ENCODE measurements at regions not wholly inside any gene's neighbourhood (a gene's known extent, or its start where the extent isn't known, plus 50 kb on each side); places are given as distances from the start of the nearest gene placed in this dataset.

DNA sequence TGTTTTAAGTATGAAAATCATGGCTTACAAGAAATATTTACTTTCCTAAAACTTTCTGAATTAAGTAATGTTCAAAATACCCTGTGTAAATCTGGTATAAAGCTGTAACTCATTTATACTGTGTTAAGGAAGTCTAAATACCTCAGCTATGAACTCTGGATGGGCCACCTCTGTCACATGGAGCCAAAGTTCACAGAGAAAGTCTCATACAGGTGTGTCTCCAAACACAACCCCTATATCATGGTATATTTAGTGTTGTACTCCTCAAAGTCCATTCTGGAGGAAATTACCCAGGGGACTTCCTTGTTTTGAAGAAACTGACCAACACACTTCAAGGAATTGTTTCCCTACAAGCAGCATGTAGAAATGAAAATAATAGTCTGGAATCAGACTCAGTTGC is 909.2 kb upstream of the TENM4 start:
- TF ChIP-seq POLR2A (IDR thresholded peaks at IDR 0.05; ENCODE audit: low read length): no peak
- TF ChIP-seq, protein P1, sequence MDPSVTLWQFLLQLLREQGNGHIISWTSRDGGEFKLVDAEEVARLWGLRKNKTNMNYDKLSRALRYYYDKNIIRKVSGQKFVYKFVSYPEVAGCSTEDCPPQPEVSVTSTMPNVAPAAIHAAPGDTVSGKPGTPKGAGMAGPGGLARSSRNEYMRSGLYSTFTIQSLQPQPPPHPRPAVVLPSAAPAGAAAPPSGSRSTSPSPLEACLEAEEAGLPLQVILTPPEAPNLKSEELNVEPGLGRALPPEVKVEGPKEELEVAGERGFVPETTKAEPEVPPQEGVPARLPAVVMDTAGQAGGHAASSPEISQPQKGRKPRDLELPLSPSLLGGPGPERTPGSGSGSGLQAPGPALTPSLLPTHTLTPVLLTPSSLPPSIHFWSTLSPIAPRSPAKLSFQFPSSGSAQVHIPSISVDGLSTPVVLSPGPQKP (IDR thresholded peaks at IDR 0.05; ENCODE audit: low read depth, low read length): no peak
